ENCODE measurements at regions not wholly inside any gene's neighbourhood (a gene's known extent, or its start where the extent isn't known, plus 50 kb on each side); places are given as distances from the start of the nearest gene placed in this dataset.
"Not testable (repeated sequence)": the region's sequence is repeated elsewhere in the genome, so short reads cannot be mapped to it uniquely, and the experiment has no call there.

DNA sequence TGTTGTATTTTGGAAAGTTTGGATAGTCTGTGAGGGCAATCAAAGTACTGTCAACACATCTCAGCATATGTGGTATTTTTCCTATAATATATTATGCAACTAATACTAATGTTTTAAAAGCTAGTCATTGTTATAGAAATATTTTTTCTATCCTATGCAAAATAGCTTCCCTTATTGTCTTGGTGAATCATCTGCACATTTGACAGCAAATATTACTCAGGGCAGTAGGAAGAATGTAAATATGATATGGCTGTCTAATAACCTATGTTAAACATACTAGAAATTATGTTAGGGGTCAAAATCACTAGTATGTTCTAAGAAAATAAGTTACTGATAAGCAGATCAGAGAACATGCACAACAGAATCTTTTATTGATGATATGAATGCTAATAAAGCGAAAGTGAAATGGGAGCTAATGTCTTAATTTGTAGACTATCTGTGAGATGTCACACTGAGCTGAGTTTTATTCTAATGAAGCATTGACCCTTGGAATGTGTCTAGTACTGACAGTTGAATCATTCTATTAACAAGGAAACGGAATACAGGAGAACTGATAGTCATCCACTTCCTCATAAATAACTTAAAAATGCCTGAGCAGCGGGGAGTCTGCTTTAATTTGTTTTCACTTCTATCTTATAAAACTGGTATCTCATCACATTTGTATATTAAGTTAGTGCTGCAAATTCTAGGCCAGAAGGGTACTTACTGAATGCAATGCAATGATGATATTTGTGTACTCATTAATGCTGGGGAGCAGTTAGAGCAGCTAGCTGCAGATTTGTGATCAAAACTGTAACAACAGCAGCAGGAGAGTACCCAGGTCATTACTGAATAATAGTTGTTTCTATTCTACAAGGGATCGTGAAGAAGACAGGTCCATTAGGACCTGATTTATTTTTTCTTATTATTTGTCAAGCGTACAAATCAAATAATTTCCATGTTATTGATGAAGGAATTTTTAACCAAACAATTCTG is 440.3 kb upstream of the AADAT start:
- no peak for DNase-seq

DNA sequence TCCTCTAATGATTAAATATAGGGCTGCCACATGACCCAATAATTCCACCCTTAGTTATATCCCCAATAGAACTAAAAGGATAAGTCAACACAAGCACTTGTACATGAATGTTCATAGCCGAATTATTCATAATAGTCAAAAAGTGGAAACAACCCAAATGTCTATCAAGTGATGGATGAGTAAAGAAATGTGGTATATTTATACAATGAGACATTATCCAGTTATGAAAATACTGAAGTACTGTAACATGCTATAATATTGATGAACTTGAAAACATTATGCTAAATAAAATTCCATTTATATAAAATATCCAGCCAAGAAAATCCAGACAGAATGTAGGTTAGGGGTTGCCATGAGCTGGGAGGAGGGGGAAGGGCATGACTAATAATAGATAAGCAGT is 436.7 kb upstream of the AADAT start:
- DNase-seq: no peak

DNA sequence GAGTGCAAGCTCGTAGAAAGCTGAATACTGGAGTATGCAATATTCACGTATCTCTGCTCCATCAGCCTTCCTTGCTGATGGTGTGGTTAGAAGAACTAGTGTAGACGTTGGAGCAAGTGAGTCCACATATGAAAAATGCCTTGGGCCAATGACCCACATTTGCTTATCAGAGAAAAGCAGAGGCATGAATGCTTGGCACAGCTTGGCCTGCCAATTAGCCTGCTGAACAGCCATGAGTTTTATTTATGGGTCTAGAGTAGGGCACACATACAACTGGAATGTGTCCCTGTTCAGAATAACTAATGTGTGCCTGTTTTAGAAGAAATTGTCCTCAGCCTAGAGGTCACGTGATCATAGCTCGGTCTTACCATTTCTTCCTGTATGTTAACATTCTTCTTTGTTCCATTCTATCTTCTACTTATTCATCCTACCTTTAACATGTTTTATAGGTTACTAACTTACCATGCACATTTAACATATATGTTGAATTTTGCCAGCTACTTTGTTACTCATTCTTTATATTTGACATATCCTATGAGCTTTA is 432.7 kb upstream of the AADAT start:
- DNase-seq: peak; percentile 20

DNA sequence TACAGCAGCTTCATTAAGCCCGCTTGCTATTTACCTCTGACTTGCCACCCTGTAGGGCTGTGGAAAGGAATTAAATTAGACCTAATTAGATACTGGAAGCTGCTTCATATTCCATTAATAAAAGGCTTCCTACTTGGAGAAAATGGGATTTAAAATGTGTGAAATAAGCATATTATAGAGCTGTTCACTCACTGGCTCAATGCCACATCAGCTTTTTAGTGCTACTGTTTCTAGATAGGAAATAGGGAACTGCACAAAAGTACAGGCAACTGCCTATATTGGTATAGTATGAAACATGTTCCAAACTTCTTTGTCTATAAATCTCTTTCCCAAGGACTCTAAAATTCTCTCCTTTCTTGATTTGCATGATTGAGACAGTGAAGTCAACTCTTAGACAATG is 407.9 kb upstream of the AADAT start:
- DNase-seq: peak; percentile 81

DNA sequence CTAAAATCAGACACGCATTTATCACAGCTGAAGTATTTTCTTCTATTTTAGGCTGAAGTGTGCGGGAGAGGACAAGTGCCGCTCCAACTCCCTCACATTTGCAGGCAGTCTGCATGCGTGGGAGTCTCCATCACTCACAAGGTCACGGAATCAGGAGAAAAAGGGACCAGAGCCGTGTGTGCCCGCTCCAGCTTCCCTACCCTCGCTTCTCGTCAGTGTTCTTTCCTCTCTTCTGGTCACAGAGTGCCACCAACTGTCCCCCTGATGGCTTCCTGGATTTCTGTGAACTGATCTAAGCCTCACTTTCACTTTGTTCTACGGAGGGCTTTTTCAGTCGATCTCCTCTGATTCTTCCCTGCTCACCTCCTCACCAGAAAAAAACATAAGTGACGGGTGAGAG is 407.4 kb upstream of the AADAT start:
- peak; percentile 93 for DNase-seq

DNA sequence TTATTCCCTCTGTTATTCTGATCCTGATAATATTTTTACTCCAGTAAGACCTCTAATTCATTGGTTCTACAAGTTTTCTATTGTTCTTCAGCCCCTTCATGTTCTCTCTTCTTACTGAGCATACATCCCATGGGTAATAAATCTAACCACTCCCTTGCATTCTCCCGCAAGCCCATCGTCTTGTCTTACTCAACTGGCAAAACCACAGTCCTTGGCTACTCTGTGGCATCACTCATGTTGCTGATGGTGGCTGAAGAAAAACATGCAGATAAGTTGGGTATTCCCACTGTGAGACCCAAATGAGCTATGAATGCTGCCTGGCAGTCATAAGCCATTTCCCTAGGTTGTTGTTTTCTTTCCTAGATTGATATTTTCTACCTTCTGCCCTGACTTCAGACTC is 402.2 kb upstream of the AADAT start:
- no peak for DNase-seq

DNA sequence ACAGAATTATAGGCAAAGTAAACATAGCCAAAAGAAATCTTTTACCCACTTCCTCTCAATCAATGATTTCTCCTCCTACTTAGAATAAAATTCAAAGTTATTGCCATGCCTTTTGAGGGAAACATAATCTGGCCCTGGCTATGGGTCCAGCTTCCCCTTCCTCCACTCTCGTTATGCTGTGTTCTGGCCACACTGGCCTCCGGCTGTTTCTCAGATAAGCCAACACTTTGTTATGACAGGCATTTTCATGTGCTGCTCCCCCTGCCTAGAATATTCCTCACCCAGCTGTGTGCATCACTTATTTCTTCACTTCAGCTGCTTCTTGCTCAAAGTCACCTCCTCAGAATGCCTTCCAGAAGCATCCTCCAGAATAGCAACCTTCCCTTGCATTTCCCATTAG is 386.6 kb upstream of the AADAT start:
- peak; percentile 69 for DNase-seq

DNA sequence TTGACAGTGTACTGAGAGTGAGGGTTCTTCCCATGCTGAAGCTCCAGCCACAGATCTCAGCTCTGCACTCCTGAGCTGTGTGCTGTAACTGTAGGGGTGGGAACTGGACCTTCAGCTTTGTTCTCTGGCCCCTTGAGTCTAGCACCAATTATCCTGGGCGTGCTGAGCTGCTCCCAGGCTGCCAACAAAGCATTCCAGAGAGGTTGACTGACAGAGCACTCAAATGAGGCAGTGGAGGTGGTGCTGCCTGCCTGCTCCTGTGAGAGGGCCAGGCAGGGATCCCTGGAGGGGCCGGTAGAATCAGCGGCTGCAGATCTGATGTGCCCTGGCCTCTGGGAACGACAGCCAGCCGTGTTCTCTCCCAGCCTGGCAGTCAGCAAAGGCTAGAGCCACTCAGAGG is 375.7 kb upstream of the AADAT start:
- DNase-seq: no peak

DNA sequence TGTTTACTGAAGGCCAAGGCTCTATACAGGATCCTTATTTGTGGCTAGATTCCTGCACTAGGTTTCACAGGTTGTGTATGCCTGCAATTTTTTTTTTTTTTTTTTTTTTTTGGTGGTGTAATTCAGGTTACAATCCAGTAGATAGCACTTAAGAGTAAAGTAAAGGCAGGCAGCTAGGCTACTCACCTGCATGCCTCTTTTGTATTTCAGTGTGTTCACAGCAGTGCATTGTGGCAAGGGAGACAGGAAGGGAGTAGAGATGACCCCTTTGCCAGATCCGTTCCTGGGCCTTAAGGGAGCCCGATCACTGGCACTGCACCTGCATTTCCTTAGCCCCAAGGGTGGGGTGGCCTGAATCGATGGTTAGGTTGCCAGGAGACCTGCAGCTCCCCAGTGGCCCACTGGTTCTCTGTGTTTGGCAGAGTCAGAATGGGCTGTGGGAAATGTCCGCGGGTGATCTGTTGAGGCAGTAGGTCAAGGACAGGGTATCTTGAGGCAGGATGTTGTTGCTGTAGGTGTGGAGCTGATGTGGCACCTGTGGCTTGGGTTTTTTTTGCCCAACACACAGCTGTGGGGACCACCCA is 374.9 kb upstream of the AADAT start:
- DNase-seq: no peak

DNA sequence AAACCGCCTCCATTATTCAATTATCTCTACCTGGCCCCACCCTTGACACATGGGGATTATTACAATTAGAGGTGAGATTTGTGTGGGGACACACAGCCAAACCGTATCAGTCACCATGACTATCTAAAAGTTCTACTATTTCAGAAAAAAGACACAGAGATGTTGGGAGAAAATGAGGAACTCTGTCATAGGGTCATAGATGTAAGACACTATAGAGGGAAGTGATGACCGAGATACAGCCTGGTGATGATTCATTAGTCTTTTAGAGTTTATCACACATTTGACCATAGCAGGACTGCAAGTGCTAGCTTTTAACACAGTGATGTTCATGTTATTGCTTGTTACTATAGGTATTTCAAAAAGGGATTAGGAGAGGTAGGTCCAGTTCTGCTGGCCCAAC is 357.0 kb upstream of the AADAT start:
- DNase-seq: peak; percentile 88

DNA sequence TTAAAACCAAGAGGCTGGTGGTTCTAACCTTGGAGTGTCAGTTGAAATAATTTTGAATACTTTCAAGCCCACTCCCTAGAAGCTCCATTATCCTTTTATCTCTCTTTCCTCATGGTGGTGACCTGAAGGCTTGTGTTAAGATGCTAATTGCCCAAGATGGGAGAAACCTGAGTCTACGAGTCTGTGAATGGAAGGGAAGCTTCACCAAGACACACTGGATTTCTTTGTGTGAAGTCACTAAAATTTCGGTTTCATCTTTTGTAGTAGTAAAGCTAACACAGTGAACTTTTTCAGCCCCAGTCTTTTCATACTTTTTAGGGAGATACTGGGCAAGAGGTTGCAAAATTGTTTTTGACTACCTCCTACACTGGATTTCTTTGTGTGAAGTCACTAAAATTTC is 351.4 kb upstream of the AADAT start:
- not testable (repeated sequence) for DNase-seq

DNA sequence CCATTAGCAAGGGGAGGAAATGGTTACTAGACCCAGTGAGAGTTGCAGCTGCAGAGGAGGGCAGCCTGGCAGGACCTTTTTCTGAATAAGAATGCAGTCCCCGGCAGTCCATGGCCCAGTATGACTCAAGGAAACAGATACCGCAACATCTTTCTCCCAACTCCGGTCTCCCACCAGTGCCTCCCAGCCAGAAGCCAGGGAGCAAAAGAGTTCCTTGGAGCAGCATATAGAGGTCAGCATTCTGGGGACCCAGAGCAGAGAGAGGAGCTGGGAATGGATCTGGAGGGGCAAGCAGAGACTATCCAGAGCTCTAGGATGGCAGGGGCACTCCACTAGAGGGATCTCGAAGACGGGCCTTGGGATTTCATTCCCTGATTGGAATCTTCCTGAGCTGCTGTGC is 339.2 kb upstream of the AADAT start:
- DNase-seq: no peak

DNA sequence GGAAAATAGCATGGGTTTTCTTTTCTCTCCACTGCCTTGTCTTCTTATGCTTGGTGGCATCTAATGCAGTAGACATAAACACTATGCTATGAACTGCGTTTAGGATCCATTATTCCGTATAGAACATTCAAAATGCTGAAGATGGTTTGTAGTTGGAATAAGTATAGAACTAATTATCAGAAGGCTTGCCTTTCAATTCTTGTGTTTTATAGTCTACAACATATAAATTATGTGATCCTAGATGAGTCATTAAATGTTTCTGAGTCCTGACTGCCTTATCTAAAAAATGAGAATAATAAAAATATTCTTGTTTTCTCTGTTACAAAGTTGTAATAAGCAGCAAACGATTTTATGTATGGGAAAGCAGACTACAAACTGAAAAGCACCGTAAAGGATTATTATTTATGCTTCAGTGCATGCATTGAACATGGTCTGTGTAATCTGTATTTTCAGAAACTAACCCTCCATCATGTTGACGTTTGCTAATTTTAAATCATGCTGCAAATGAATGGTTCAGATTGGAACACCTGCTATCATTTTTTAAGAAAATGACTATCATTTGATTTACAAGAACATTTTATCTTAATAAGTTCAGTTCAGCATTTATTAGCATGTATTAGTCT is 335.9 kb upstream of the AADAT start:
- no peak for DNase-seq

DNA sequence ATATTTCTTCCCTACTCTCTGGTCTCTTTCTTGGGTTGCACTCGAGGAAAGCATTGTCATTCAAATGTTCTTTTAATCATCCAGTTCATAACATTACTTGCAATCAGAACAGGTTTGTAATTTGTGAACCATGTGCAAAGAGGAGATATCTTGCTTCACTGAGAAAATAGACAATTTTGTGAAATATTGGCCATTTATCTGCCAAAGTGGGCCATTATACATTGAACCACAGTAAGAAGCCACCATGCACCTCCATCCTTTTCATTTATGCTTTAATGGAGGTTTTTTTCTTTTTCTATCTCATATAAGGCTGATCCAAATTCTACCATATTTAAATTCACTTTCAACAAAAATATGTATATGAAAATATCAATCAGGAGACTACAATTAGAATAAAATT is 335.3 kb upstream of the AADAT start:
- no peak for DNase-seq

DNA sequence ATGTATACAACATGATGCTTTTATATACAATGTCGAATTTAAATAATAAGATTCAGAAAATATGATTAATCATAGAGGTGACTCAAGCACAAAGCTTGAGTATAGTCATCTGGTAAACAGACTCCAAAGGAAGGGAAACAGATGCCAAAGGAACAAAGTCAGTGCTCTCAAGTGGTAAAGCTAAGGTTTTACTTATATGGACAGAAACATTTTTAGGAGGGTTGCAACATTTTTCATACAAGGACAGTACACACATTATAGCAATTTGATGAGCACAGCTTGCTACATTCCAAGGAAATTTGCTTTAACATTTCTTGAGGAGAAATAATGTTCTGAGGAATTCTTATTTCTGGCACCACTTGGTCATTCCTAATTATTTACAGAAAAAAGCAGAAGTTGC is 333.4 kb upstream of the AADAT start:
- DNase-seq: no peak

DNA sequence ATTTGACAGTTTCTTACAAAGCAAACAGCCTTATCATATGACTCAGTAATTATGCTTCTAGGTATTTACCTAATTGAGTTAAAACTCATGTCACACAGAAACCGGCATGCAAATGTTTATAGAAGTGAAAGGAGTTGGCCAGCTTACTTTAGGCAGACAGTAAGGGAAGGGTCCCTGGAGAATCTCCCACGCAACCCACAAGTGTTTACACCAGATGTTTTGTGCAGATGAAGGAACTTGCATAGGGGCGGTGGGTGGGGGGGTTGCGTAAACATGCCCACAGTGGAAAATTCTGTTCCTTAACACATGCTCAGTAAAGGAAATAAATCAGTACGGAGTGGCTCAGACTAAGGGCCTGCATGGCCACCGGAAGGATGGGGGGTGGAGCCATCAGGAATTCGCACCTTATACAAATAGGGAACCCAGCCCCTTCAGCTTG is 330.5 kb upstream of the AADAT start:
- DNase-seq: peak; percentile 90

DNA sequence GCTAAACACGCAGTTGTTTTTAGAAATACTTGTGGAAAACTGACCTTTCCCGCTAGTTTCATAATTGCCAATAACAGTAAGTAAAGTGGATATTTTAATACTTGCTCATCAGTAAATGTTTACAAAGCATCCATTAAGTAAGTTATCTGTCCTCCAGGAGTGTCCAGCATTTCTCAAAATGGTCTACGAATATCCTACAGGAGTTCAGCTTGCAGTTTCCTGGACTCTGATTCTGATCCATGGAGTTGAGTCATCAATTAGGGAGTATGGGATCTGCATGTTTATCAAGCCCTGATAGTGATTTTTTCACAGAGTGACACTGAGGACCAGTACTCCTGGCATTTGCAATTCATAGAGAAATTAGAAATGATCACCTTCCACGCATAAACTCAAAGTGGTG is 325.2 kb upstream of the AADAT start:
- no peak for DNase-seq

DNA sequence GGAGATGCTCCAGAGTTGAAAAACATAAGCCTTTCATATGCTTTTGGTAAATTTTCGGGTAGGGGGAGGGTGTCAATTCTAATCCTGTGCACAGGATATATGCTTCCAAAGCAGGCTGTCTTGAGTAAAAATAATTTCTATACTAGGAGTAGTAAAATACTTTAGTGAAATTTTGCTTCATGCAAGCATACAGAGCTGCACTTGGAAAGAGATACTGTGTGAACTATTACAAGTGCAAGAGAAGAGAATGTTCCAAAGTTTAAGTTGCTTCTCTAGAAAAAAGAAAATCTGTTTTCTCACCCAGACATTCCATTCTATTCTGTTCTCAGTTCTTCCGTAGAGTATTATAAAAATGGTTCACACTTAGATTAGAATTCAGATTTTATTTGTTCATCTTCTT is 324.6 kb upstream of the AADAT start:
- no peak for DNase-seq

DNA sequence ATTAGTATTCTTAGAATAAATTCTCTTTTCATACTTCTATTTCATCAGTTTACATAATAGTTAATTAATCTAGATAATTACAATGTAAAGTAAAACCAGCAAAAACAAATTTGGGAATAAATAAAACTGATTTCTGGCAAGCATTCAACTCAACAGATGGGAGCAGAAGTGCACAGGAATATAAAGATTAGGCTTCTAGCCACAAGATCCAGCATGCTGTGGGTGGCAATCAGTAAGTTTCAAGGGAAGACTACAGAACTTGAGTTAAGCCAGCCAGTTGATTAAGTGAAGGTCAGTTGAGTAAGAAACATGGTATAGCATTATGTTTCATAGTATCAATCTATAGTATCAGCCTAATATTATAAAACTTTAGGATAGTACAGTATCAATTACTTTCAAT is 324.2 kb upstream of the AADAT start:
- peak; percentile 58 for DNase-seq

DNA sequence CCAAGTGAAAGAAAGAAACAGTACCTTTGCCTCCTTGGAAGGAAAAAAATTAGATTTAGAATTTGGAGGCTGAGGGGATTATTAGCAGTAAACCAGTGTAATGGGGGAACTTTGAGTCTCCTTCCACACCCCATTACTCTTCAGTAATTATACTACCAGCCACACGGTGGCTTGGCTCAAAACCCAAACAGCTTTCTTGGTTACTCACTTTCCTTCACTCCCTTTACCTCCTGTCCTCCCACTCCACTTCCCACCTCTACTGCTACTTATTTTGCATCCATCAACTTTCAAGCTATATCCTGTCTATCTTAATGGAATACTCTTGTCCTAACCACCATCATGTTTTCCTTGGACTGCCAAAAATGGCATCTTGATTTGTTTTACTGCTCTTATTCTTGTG is 310.6 kb upstream of the AADAT start:
- peak; percentile 38 for DNase-seq

DNA sequence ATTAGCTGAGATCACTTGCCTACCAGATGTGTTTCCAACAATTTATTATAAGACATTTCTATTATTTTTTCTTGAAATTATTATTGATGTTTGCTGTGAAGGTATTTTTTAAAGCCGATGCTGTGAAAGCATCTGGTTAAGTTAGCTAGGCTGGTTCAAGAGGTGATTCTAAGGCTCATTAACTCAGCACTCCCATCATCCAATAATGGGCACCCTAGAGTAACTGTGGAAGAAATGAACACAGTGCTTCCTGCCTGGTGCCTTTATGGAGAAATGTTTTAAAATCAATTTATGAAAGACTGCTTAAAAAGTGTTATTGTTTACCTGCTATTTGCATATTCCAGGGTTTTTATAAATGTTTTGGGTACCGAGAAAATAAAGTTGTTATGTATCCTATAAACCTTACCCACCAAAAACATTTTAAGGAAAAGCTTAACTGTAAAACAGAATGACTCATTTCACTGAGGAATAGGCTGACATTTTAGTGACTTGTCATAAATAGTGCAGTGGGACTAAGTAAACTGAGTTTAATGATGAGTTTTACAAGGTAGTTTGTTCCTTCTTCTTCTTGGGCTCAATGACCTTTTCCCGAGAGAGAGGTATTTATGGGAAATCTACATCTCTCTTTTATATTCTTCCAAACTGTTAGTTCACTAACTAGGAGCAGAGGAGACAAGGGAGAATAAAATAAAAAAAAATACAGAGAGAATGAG is 310.0 kb upstream of the AADAT start:
- no peak for DNase-seq

DNA sequence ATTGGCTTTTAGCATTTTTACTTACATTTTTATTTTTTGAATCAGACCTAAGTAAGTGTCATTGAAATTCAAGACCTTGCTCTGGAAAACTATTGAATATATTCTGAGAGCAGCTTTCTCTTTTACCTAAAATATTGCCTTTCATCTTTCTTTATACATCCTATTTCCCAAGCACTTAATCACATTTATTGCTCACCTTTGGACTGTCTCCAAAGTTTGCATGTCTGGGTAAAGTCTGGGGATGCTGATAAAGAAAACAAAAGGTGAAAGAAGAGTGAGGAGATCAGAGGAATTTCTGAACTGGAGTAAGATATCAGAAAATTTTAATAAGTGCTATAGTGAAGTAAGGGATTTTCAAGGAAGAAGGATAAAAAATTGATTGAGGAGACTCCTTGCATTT is 308.5 kb upstream of the AADAT start:
- DNase-seq: no peak

DNA sequence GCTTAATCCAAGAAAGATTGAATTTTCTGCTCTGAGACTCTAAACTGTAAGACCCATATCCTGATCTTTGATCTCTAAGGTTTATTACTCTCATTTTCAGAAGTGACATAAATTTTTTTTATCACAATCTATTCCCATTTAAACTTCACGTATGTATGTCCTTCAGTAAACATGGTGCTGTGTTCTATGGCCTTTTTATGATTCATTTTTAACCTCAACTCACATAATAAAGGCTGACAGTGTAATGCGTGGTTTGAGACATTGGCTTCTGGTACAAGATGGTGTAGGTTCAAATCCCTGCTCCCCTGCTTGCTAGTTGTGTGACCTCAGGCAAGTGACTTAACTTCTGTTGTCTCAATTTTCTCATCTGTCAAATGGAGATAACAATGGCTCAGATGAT is 306.0 kb upstream of the AADAT start:
- peak; percentile 27 for DNase-seq
